Karpas-422 (cell line): ENCODE measurements at regions not wholly inside any gene's neighbourhood (a gene's known extent, or its start where the extent isn't known, plus 50 kb on each side); places are given as distances from the start of the nearest gene placed in this dataset.

Source experiments
- DNase-seq: peaks from one replicate; pipeline ENCODE4 v3.0.0-alpha.2; 2015
- H2AFZ ChIP-seq: fragments of 200-600 bp; sonication (generic); 2 replicates; pipeline ENCODE4 v1.6.1; 2014; ENCODE audit warnings: antibody characterized with exemption, low read length, mixed read lengths
- H3K27ac ChIP-seq: fragments of 200-600 bp; sonication (generic); 2 replicates; pipeline ENCODE4 v1.5.1; 2014; ENCODE audit warnings: mild to moderate bottlenecking, low read length, moderate library complexity
- H3K27me3 ChIP-seq: fragments of 200-600 bp; sonication (generic); 2 replicates; pipeline ENCODE4 v1.6.1; 2014; ENCODE audit warnings: low read length, mixed read lengths
- H3K36me3 ChIP-seq: fragments of 200-600 bp; sonication (generic); 2 replicates; pipeline ENCODE4 v1.6.1; 2014; ENCODE audit warnings: low read length, mixed read lengths; ENCODE audit not compliant: insufficient read depth
- H3K4me1 ChIP-seq: fragments of 200-600 bp; sonication (generic); 2 replicates; pipeline ENCODE4 v1.6.1; 2014; ENCODE audit warnings: mild to moderate bottlenecking, low read length, mixed read lengths
- H3K4me2 ChIP-seq: fragments of 200-600 bp; sonication (generic); 2 replicates; pipeline ENCODE4 v1.6.1; 2014; ENCODE audit warnings: low read length, low read depth, mild to moderate bottlenecking; ENCODE audit not compliant: poor library complexity, severe bottlenecking
- H3K4me3 ChIP-seq: fragments of 200-600 bp; sonication (generic); 2 replicates; pipeline ENCODE4 v1.5.1; 2014; ENCODE audit warnings: mild to moderate bottlenecking, antibody characterized with exemption, low read length, mixed read lengths
- H3K79me2 ChIP-seq: fragments of 200-600 bp; sonication (generic); 2 replicates; pipeline ENCODE4 v1.6.1; 2014; ENCODE audit warnings: mild to moderate bottlenecking, low read length, mixed read lengths
- H3K9ac ChIP-seq: fragments of 200-600 bp; sonication (generic); 2 replicates; pipeline ENCODE4 v1.6.0; 2014; ENCODE audit warnings: low read length
- H3K9me2 ChIP-seq: fragments of 200-600 bp; sonication (generic), shearing (Covaris generic); replicated peaks from 2 replicates; pipeline ENCODE4 v1.6.0; 2014; ENCODE audit warnings: mild to moderate bottlenecking, low read length, moderate library complexity; ENCODE audit not compliant: insufficient read depth
- H3K9me3 ChIP-seq: fragments of 300-700, 200-600 bp; sonication (generic); 2 replicates; pipeline ENCODE4 v1.6.1; 2014; ENCODE audit warnings: low read length, mixed read lengths
- H4K20me1 ChIP-seq: fragments of 200-600 bp; sonication (generic); 2 replicates; pipeline ENCODE4 v1.6.1; 2014; ENCODE audit warnings: mild to moderate bottlenecking, antibody characterized with exemption, low read length, low read depth; ENCODE audit not compliant: insufficient read depth

GRCh38 chr6:14929291-14929690 is 316.6 kb upstream of the JARID2 start:
- Histone ChIP-seq H3K9me2 (no peaks in the 10 kb centered on the region), H3K4me2 (no peak overlapping the region), H3K4me3 (no peak overlapping the region)

GRCh38 chr6:14930366-14930989 is 315.4 kb upstream of the JARID2 start:
- DNase-seq: no peak
- H3K27me3 ChIP-seq: no peaks in the 10 kb centered on the region
- H3K9ac ChIP-seq: no peak overlapping the region
- no peak overlapping the region for H3K27ac ChIP-seq
- H3K4me1 ChIP-seq: no peaks in the 10 kb centered on the region
- no peaks in the 10 kb centered on the region for H3K9me2 ChIP-seq
- no peak overlapping the region for H2AFZ ChIP-seq
- H3K79me2 ChIP-seq: no peaks in the 10 kb centered on the region
- H3K9me3 ChIP-seq: no peaks in the 10 kb centered on the region
- no peaks in the 10 kb centered on the region for H3K36me3 ChIP-seq
- no peaks in the 10 kb centered on the region for H4K20me1 ChIP-seq
- no peak overlapping the region for H3K4me2 ChIP-seq
- H3K4me3 ChIP-seq: no peak overlapping the region

More at GRCh38 chr6:14929291-14929690, 316.6 kb upstream of the JARID2 start:
- no peaks in the 10 kb centered on the region for H3K9me3 ChIP-seq
- no peaks in the 10 kb centered on the region for H3K79me2 ChIP-seq
- H3K4me1 ChIP-seq: no peaks in the 10 kb centered on the region
- H3K36me3 ChIP-seq: no peaks in the 10 kb centered on the region
- no peaks in the 10 kb centered on the region for H4K20me1 ChIP-seq
- H3K9ac ChIP-seq: no peak overlapping the region
- no peak overlapping the region for H3K27ac ChIP-seq
- no peaks in the 10 kb centered on the region for H3K27me3 ChIP-seq
- no peak for DNase-seq
- no peak overlapping the region for H2AFZ ChIP-seq

- no peaks in the 10 kb centered on the region for H3K36me3 ChIP-seq
- no peak overlapping the region for H3K4me3 ChIP-seq
- H3K9me3 ChIP-seq: no peaks in the 10 kb centered on the region
- no peak overlapping the region for H3K9ac ChIP-seq
- no peaks in the 10 kb centered on the region for H3K4me1 ChIP-seq
- no peaks in the 10 kb centered on the region for H3K27me3 ChIP-seq
- H3K79me2 ChIP-seq: no peaks in the 10 kb centered on the region
- no peaks in the 10 kb centered on the region for H3K9me2 ChIP-seq
- H3K27ac ChIP-seq: no peak overlapping the region
- no peak for DNase-seq
- H4K20me1 ChIP-seq: no peaks in the 10 kb centered on the region
- no peak overlapping the region for H3K4me2 ChIP-seq
- no peak overlapping the region for H2AFZ ChIP-seq
Measured at GRCh38 chr6:14932485-14933182, 313.2 kb upstream of the JARID2 start.

- H3K9ac ChIP-seq: no peak overlapping the region
Measured at GRCh38 chr6:14933183-14933544, 312.7 kb upstream of the JARID2 start.

GRCh38 chr6:14934013-14934412 is 311.9 kb upstream of the JARID2 start:
- Histone ChIP-seq H3K9me2 (no peaks in the 10 kb centered on the region), H4K20me1 (no peaks in the 10 kb centered on the region), H3K9ac (no peak overlapping the region), H3K9me3 (no peaks in the 10 kb centered on the region), H3K4me1 (no peaks in the 10 kb centered on the region), H3K27me3 (no peaks in the 10 kb centered on the region), H3K4me2 (no peak overlapping the region), H2AFZ (no peak overlapping the region), H3K27ac (no peak overlapping the region), H3K4me3 (no peak overlapping the region), H3K36me3 (no peaks in the 10 kb centered on the region), H3K79me2 (no peaks in the 10 kb centered on the region)
- no peak for DNase-seq

More at GRCh38 chr6:14933183-14933544, 312.7 kb upstream of the JARID2 start:
- Histone ChIP-seq H4K20me1 (no peaks in the 10 kb centered on the region), H3K27ac (no peak overlapping the region), H3K36me3 (no peaks in the 10 kb centered on the region), H2AFZ (no peak overlapping the region), H3K9me2 (no peaks in the 10 kb centered on the region), H3K27me3 (no peaks in the 10 kb centered on the region), H3K9me3 (no peaks in the 10 kb centered on the region), H3K4me3 (no peak overlapping the region), H3K4me2 (no peak overlapping the region), H3K4me1 (no peaks in the 10 kb centered on the region), H3K79me2 (no peaks in the 10 kb centered on the region)
- no peak for DNase-seq

- no peak overlapping the region for H3K4me3 ChIP-seq
- H3K4me2 ChIP-seq: no peak overlapping the region
- no peak overlapping the region for H3K27ac ChIP-seq
- H3K4me1 ChIP-seq: no peaks in the 10 kb centered on the region
- no peaks in the 10 kb centered on the region for H4K20me1 ChIP-seq
- no peaks in the 10 kb centered on the region for H3K9me2 ChIP-seq
- H3K9me3 ChIP-seq: no peaks in the 10 kb centered on the region
- H3K27me3 ChIP-seq: no peaks in the 10 kb centered on the region
- no peak overlapping the region for H3K9ac ChIP-seq
- H3K36me3 ChIP-seq: no peaks in the 10 kb centered on the region
- DNase-seq: no peak
- no peak overlapping the region for H2AFZ ChIP-seq
- no peaks in the 10 kb centered on the region for H3K79me2 ChIP-seq
Measured at GRCh38 chr6:14934844-14935243, 311.0 kb upstream of the JARID2 start.

GRCh38 chr6:14936861-14937260 is 309.0 kb upstream of the JARID2 start:
- no peaks in the 10 kb centered on the region for H3K9me2 ChIP-seq

GRCh38 chr6:14943116-14943515 is 302.8 kb upstream of the JARID2 start:
- Histone ChIP-seq H3K9ac (no peak overlapping the region), H3K4me1 (no peaks in the 10 kb centered on the region), H3K27me3 (no peaks in the 10 kb centered on the region), H3K4me3 (no peak overlapping the region), H3K36me3 (no peaks in the 10 kb centered on the region), H3K9me3 (no peaks in the 10 kb centered on the region), H3K9me2 (no peaks in the 10 kb centered on the region), H2AFZ (no peak overlapping the region), H3K79me2 (no peaks in the 10 kb centered on the region), H3K27ac (no peak overlapping the region), H4K20me1 (no peaks in the 10 kb centered on the region), H3K4me2 (no peak overlapping the region)
- no peak for DNase-seq

More at GRCh38 chr6:14936861-14937260, 309.0 kb upstream of the JARID2 start:
- Histone ChIP-seq H3K4me1 (no peaks in the 10 kb centered on the region), H3K79me2 (no peaks in the 10 kb centered on the region), H3K27me3 (no peaks in the 10 kb centered on the region), H4K20me1 (no peaks in the 10 kb centered on the region), H2AFZ (no peak overlapping the region), H3K27ac (no peak overlapping the region), H3K9me3 (no peaks in the 10 kb centered on the region), H3K4me3 (no peak overlapping the region), H3K36me3 (no peaks in the 10 kb centered on the region), H3K4me2 (no peak overlapping the region), H3K9ac (no peak overlapping the region)
- DNase-seq: no peak
